ENCODE measurements at regions not wholly inside any gene's neighbourhood (a gene's known extent, or its start where the extent isn't known, plus 50 kb on each side); places are given as distances from the start of the nearest gene placed in this dataset.
A peak's percentile ranks its signal among the peaks of the same experiment; 100 is the strongest.

GRCh38 chr16:79815049-79815448 is 214.5 kb upstream of the MAF start:
- Histone ChIP-seq H3K27ac (ENCODE audit: low read depth, low read length) (no peak overlapping the region), H3K36me3 (ENCODE audit: insufficient read depth, low read length) (no peaks in the 10 kb centered on the region)

GRCh38 chr16:79814124-79814523 is 213.6 kb upstream of the MAF start:
- H3K36me3 ChIP-seq (ENCODE audit: insufficient read depth, low read length): no peaks in the 10 kb centered on the region
- 94% methylated on average over 2 of the region's 2 CpGs for WGBS
- H3K27me3 ChIP-seq (ENCODE audit: insufficient read depth, low read length): no peaks in the 10 kb centered on the region
- H3K9me3 ChIP-seq (ENCODE audit: insufficient read depth, low read depth, low read length): 0 out of 2 replicates have a peak, but pooled peaks cover 5% of the 10 kb centered on the region
- no peak overlapping the region for H3K27ac ChIP-seq (ENCODE audit: low read depth, low read length)
- H3K4me1 ChIP-seq (ENCODE audit: insufficient read depth, low read length): peaks cover 5% of the 10 kb centered on the region; the same call in 1 of the 2 replicates
- no peak overlapping the region for H3K9ac ChIP-seq (ENCODE audit: low read depth, low read length)
- no peak overlapping the region for H3K4me3 ChIP-seq (ENCODE audit: low read length)

More at GRCh38 chr16:79815049-79815448, 214.5 kb upstream of the MAF start:
- Histone ChIP-seq H3K9ac (ENCODE audit: low read depth, low read length) (no peak overlapping the region), H3K4me3 (ENCODE audit: low read length) (no peak overlapping the region), H3K9me3 (ENCODE audit: insufficient read depth, low read depth, low read length) (no peaks in the 10 kb centered on the region), H3K4me1 (ENCODE audit: insufficient read depth, low read length) (peaks cover 5% of the 10 kb centered on the region; the same call in 1 of the 2 replicates), H3K27me3 (ENCODE audit: insufficient read depth, low read length) (no peaks in the 10 kb centered on the region)
- 90% methylated on average over 2 of the region's 2 CpGs for WGBS

GRCh38 chr16:79811541-79811940 is 211.0 kb upstream of the MAF start:
- WGBS: 72% methylated on average over 2 of the region's 2 CpGs
- no peak overlapping the region for H3K4me3 ChIP-seq (ENCODE audit: low read length)
- H3K9ac ChIP-seq (ENCODE audit: low read depth, low read length): no peak overlapping the region
- no peaks in the 10 kb centered on the region for H3K36me3 ChIP-seq (ENCODE audit: insufficient read depth, low read length)
- no peak overlapping the region for H3K27ac ChIP-seq (ENCODE audit: low read depth, low read length)
- peaks cover 17% of the 10 kb centered on the region for H3K9me3 ChIP-seq (ENCODE audit: insufficient read depth, low read depth, low read length)
- peaks cover 5% of the 10 kb centered on the region; the same call in 1 of the 2 replicates for H3K4me1 ChIP-seq (ENCODE audit: insufficient read depth, low read length)
- H3K27me3 ChIP-seq (ENCODE audit: insufficient read depth, low read length): no peaks in the 10 kb centered on the region

GRCh38 chr16:79810449-79811189 is 210.1 kb upstream of the MAF start:
- peaks cover 17% of the 10 kb centered on the region for H3K9me3 ChIP-seq (ENCODE audit: insufficient read depth, low read depth, low read length)
- no peaks in the 10 kb centered on the region for H3K27me3 ChIP-seq (ENCODE audit: insufficient read depth, low read length)
- no peak overlapping the region for H3K27ac ChIP-seq (ENCODE audit: low read depth, low read length)
- H3K4me3 ChIP-seq (ENCODE audit: low read length): no peak overlapping the region
- H3K36me3 ChIP-seq (ENCODE audit: insufficient read depth, low read length): no peaks in the 10 kb centered on the region
- H3K4me1 ChIP-seq (ENCODE audit: insufficient read depth, low read length): peaks cover 10% of the 10 kb centered on the region; the same call in 1 of the 2 replicates
- H3K9ac ChIP-seq (ENCODE audit: low read depth, low read length): no peak overlapping the region
- WGBS: 91% methylated on average over 5 of the region's 6 CpGs

- no peak overlapping the region for H3K27ac ChIP-seq (ENCODE audit: low read depth, low read length)
- peaks cover 17% of the 10 kb centered on the region for H3K9me3 ChIP-seq (ENCODE audit: insufficient read depth, low read depth, low read length)
- WGBS: no CpG with 5 or more reads among the region's 1 CpG
- peaks cover 16% of the 10 kb centered on the region; the same call in 1 of the 2 replicates for H3K4me1 ChIP-seq (ENCODE audit: insufficient read depth, low read length)
- no peaks in the 10 kb centered on the region for H3K27me3 ChIP-seq (ENCODE audit: insufficient read depth, low read length)
- no peaks in the 10 kb centered on the region for H3K36me3 ChIP-seq (ENCODE audit: insufficient read depth, low read length)
- H3K4me3 ChIP-seq (ENCODE audit: low read length): no peak overlapping the region
- H3K9ac ChIP-seq (ENCODE audit: low read depth, low read length): no peak overlapping the region
Measured at GRCh38 chr16:79809376-79809775, 208.8 kb upstream of the MAF start.

- Histone ChIP-seq H3K4me1 (ENCODE audit: insufficient read depth, low read length) (peaks cover 16% of the 10 kb centered on the region; the same call in 1 of the 2 replicates), H3K36me3 (ENCODE audit: insufficient read depth, low read length) (no peaks in the 10 kb centered on the region), H3K4me3 (ENCODE audit: low read length) (no peak overlapping the region), H3K27me3 (ENCODE audit: insufficient read depth, low read length) (no peaks in the 10 kb centered on the region), H3K9me3 (ENCODE audit: insufficient read depth, low read depth, low read length) (peaks cover 17% of the 10 kb centered on the region), H3K27ac (ENCODE audit: low read depth, low read length) (no peak overlapping the region), H3K9ac (ENCODE audit: low read depth, low read length) (no peak overlapping the region)
- 92% methylated on average over 3 of the region's 3 CpGs for WGBS
Measured at GRCh38 chr16:79808731-79809130, 208.2 kb upstream of the MAF start.

- H3K27me3 ChIP-seq (ENCODE audit: insufficient read depth, low read length): no peaks in the 10 kb centered on the region
- 100% methylated on average over 1 of the region's 4 CpGs for whole genome bisulfite sequencing
Measured at GRCh38 chr16:79806757-79807156, 206.2 kb upstream of the MAF start.

GRCh38 chr16:79805621-79806020 is 205.1 kb upstream of the MAF start:
- Histone ChIP-seq H3K4me3 (ENCODE audit: low read length) (no peak overlapping the region), H3K4me1 (ENCODE audit: insufficient read depth, low read length) (peaks cover 13% of the 10 kb centered on the region; the same call in 1 of the 2 replicates), H3K27ac (ENCODE audit: low read depth, low read length) (peak overlapping the region; percentile 31; the same call in 1 of the 2 replicates), H3K36me3 (ENCODE audit: insufficient read depth, low read length) (no peaks in the 10 kb centered on the region), H3K27me3 (ENCODE audit: insufficient read depth, low read length) (no peaks in the 10 kb centered on the region), H3K9me3 (ENCODE audit: insufficient read depth, low read depth, low read length) (peaks cover 17% of the 10 kb centered on the region), H3K9ac (ENCODE audit: low read depth, low read length) (no peak overlapping the region)
- 56% methylated on average over 2 of the region's 2 CpGs for WGBS

More at GRCh38 chr16:79806757-79807156, 206.2 kb upstream of the MAF start:
- Histone ChIP-seq H3K4me3 (ENCODE audit: low read length) (no peak overlapping the region), H3K36me3 (ENCODE audit: insufficient read depth, low read length) (no peaks in the 10 kb centered on the region), H3K9me3 (ENCODE audit: insufficient read depth, low read depth, low read length) (peaks cover 17% of the 10 kb centered on the region), H3K27ac (ENCODE audit: low read depth, low read length) (no peak overlapping the region), H3K4me1 (ENCODE audit: insufficient read depth, low read length) (peaks cover 16% of the 10 kb centered on the region; the same call in 1 of the 2 replicates), H3K9ac (ENCODE audit: low read depth, low read length) (no peak overlapping the region)

- Histone ChIP-seq H3K9me3 (ENCODE audit: insufficient read depth, low read depth, low read length) (no peaks in the 10 kb centered on the region), H3K27me3 (ENCODE audit: insufficient read depth, low read length) (no peaks in the 10 kb centered on the region), H3K4me3 (ENCODE audit: low read length) (no peak overlapping the region), H3K9ac (ENCODE audit: low read depth, low read length) (no peak overlapping the region), H3K27ac (ENCODE audit: low read depth, low read length) (no peak overlapping the region), H3K36me3 (ENCODE audit: insufficient read depth, low read length) (no peaks in the 10 kb centered on the region), H3K4me1 (ENCODE audit: insufficient read depth, low read length) (peaks cover 12% of the 10 kb centered on the region; the same call in 1 of the 2 replicates)
- WGBS: 91% methylated on average over 5 of the region's 5 CpGs
Measured at GRCh38 chr16:79801646-79802045, 201.1 kb upstream of the MAF start.

- no peak overlapping the region for H3K27ac ChIP-seq (ENCODE audit: low read depth, low read length)
- no peaks in the 10 kb centered on the region for H3K27me3 ChIP-seq (ENCODE audit: insufficient read depth, low read length)
- peaks cover 6% of the 10 kb centered on the region; the same call in 1 of the 2 replicates for H3K4me1 ChIP-seq (ENCODE audit: insufficient read depth, low read length)
- H3K9me3 ChIP-seq (ENCODE audit: insufficient read depth, low read depth, low read length): no peaks in the 10 kb centered on the region
- no peak overlapping the region for H3K4me3 ChIP-seq (ENCODE audit: low read length)
- no peak overlapping the region for H3K9ac ChIP-seq (ENCODE audit: low read depth, low read length)
- H3K36me3 ChIP-seq (ENCODE audit: insufficient read depth, low read length): no peaks in the 10 kb centered on the region
- WGBS: 86% methylated on average over 3 of the region's 3 CpGs
Measured at GRCh38 chr16:79800016-79800608, 199.6 kb upstream of the MAF start.

GRCh38 chr16:79798416-79799053 is 198.0 kb upstream of the MAF start:
- Histone ChIP-seq H3K36me3 (ENCODE audit: insufficient read depth, low read length) (no peaks in the 10 kb centered on the region), H3K27ac (ENCODE audit: low read depth, low read length) (no peak overlapping the region), H3K9me3 (ENCODE audit: insufficient read depth, low read depth, low read length) (no peaks in the 10 kb centered on the region), H3K4me3 (ENCODE audit: low read length) (no peak overlapping the region), H3K9ac (ENCODE audit: low read depth, low read length) (no peak overlapping the region), H3K27me3 (ENCODE audit: insufficient read depth, low read length) (no peaks in the 10 kb centered on the region), H3K4me1 (ENCODE audit: insufficient read depth, low read length) (0 out of 2 replicates have a peak, but pooled peaks cover 6% of the 10 kb centered on the region)
- 94% methylated on average over 2 of the region's 2 CpGs for WGBS
